Esophagus (tissue), 2 donors: ENCODE measurements at regions not wholly inside any gene's neighbourhood (a gene's known extent, or its start where the extent isn't known, plus 50 kb on each side); places are given as distances from the start of the nearest gene placed in this dataset.

Experiments
- H3K27ac ChIP-seq, 2 donors: one replicate each; pipeline ENCODE4 v1.5.1; 2013; ENCODE audit warnings: low read depth in 2 of 2, mild to moderate bottlenecking in 2 of 2, inconsistent platforms in 1 of 2, low read length in 1 of 2, moderate library complexity in 1 of 2
- H3K27me3 ChIP-seq, 2 donors: one replicate each; pipeline ENCODE4 v1.6.1; 2013; ENCODE audit warnings: low read length in 2 of 2, control low read depth in 1 of 2, mild to moderate bottlenecking in 1 of 2; ENCODE audit not compliant: insufficient read depth in 2 of 2, control insufficient read depth in 1 of 2
- H3K36me3 ChIP-seq, 2 donors: one replicate each; pipeline ENCODE4 v1.6.1; 2013; ENCODE audit warnings: low read length in 1 of 2; ENCODE audit not compliant: control insufficient read depth in 2 of 2, insufficient read depth in 2 of 2
- H3K4me1 ChIP-seq, 2 donors: one replicate each; pipeline ENCODE4 v1.6.1; 2013; ENCODE audit warnings: low read length in 1 of 2; ENCODE audit not compliant: control insufficient read depth in 2 of 2, insufficient read depth in 2 of 2
- H3K4me3 ChIP-seq, 2 donors: one replicate each; pipeline ENCODE4 v1.5.1; 2013; ENCODE audit warnings: low read length in 2 of 2, mild to moderate bottlenecking in 2 of 2, low read depth in 1 of 2, moderate library complexity in 1 of 2
- H3K9me3 ChIP-seq, 2 donors: one replicate each; pipeline ENCODE4 v1.6.1; 2013; ENCODE audit warnings: mild to moderate bottlenecking in 2 of 2, low read depth in 1 of 2, low read length in 1 of 2, moderate library complexity in 1 of 2; ENCODE audit not compliant: control insufficient read depth in 2 of 2, insufficient read depth in 1 of 2
- WGBS, 2 donors: extraction: QIAGEN DNeasy Blood & Tissue Kit; methylation state at CpG; one replicate each; pipeline ENCODE4 v1.1.7; 2013; 5-methylcytosine and 5-hydroxymethylcytosine counted together
- donor health status: healthy with polysubstance abuse.
- donor health status: Bipolar disorder and iron deficiency.

DNA sequence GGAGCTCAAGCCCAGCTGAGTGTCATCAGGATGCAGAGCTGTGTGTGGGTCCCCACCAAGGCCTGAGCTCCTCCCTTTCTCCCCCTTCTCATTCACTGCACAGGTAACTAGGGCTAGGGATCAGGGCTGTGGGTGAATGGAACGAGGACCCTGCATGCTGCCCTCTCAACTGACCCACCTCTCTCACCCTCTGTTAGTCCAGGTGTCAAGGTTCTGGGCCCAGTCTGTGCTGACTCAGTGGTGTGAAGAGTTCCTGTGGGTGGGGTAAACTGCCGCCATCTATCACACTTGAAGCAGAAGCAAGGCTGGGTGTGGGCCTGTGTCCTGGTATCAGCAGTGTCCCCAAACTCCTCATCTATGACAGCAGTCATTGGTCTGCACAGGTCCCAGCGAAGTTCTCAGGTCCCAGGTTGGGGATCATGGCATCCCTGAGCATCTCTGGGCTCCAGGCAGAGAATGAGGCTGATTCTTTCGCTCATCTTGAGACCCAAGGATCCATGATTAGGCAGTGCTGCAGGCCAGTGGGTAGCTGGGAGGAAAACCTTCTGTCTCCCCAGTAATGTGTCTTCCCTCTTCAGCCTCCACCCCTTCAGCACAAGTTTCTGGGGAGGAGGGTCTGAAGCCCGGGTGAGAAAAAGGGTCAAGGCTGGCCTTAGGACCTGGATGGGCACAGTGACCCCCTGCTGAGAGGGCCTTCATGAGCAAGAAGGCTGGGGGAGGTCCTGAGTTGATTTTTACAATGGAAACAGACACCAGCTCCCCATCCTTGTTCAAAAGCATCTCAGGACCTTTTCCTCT lies 109.8 kb downstream of the ZNF280B start:
- WGBS, 2 donors: 81% methylated on average over 5 of the region's 5 CpGs
- H3K9me3 ChIP-seq: no peaks in the 10 kb centered on the region

GRCh38 chr22:22400099-22400498 lies 108.4 kb downstream of the ZNF280B start:
- Histone ChIP-seq H3K4me3 (no peak overlapping the region), H3K4me1 (peaks cover 0 to 4% of the 10 kb centered on the region in 2 donors), H3K9me3 (no peaks in the 10 kb centered on the region), H3K27me3 (no peaks in the 10 kb centered on the region), H3K27ac (no peak overlapping the region), H3K36me3 (no peaks in the 10 kb centered on the region)
- 63 to 70% methylated on average over 3 of the region's 3 CpGs for WGBS, 2 donors

More for the DNA sequence above, 109.8 kb downstream of the ZNF280B start:
- Histone ChIP-seq H3K27ac (no peak overlapping the region), H3K36me3 (no peaks in the 10 kb centered on the region), H3K4me3 (no peak overlapping the region), H3K4me1 (peaks cover 0 to 4% of the 10 kb centered on the region in 2 donors), H3K27me3 (no peaks in the 10 kb centered on the region)

GRCh38 chr22:22400964-22401363 lies 107.6 kb downstream of the ZNF280B start:
- no peaks in the 10 kb centered on the region for H3K36me3 ChIP-seq
- H3K27me3 ChIP-seq: no peaks in the 10 kb centered on the region
- H3K4me3 ChIP-seq: no peak overlapping the region
- no peaks in the 10 kb centered on the region for H3K9me3 ChIP-seq
- no peak overlapping the region for H3K27ac ChIP-seq
- WGBS, 2 donors: 71 to 89% methylated on average over 1 of the region's 1 CpG
- H3K4me1 ChIP-seq: peaks cover 0 to 4% of the 10 kb centered on the region in 2 donors

DNA sequence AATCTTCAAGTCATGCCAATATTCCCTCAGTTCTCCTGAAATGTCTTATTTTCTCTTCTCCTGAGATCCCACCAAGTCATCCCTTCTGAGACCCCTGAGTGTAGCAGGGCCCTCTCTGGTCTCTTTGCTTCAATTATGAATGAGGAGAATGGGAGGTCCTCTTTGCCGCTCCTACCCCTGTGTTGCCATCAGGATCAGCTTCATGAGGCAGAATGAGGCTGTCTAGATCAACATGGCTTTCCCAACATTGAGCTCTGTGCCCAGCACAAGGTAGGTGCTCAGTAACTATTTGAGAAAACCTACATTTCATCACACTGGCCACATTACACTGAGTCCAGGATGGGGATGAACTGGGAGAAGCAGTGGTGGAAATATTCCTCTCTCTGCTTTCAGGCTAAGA lies 107.2 kb downstream of the ZNF280B start:
- H3K27ac ChIP-seq: no peak overlapping the region
- H3K9me3 ChIP-seq: no peaks in the 10 kb centered on the region
- no peak overlapping the region for H3K4me3 ChIP-seq
- H3K27me3 ChIP-seq: no peaks in the 10 kb centered on the region
- peaks cover 0 to 4% of the 10 kb centered on the region in 2 donors for H3K4me1 ChIP-seq
- 94 to 100% methylated on average over 1 of the region's 1 CpG for WGBS, 2 donors
- H3K36me3 ChIP-seq: no peaks in the 10 kb centered on the region

GRCh38 chr22:22403306-22403705 lies 105.2 kb downstream of the ZNF280B start:
- no peaks in the 10 kb centered on the region for H3K27me3 ChIP-seq
- H3K36me3 ChIP-seq: no peaks in the 10 kb centered on the region
- no peak overlapping the region for H3K27ac ChIP-seq
- H3K4me3 ChIP-seq: no peak overlapping the region
- peaks cover 0 to 2% of the 10 kb centered on the region in 2 donors for H3K4me1 ChIP-seq
- H3K9me3 ChIP-seq: no peaks in the 10 kb centered on the region
- 56 to 60% methylated on average over 6 of the region's 6 CpGs for WGBS, 2 donors

GRCh38 chr22:22403771-22404170 lies 104.8 kb downstream of the ZNF280B start:
- H3K4me1 ChIP-seq: peaks cover 0 to under 1% of the 10 kb centered on the region in 2 donors
- H3K36me3 ChIP-seq: no peaks in the 10 kb centered on the region
- H3K9me3 ChIP-seq: no peaks in the 10 kb centered on the region
- WGBS, 2 donors: 77 to 78% methylated on average over 4 of the region's 4 CpGs
- H3K27me3 ChIP-seq: no peaks in the 10 kb centered on the region
- H3K27ac ChIP-seq: no peak overlapping the region
- no peak overlapping the region for H3K4me3 ChIP-seq

GRCh38 chr22:22404598-22405284 lies 103.8 kb downstream of the ZNF280B start:
- Histone ChIP-seq H3K27ac (no peak overlapping the region), H3K9me3 (no peaks in the 10 kb centered on the region), H3K27me3 (no peaks in the 10 kb centered on the region), H3K4me1 (no peaks in the 10 kb centered on the region), H3K4me3 (no peak overlapping the region), H3K36me3 (no peaks in the 10 kb centered on the region)
- WGBS, 2 donors: 77 to 80% methylated on average over 8 of the region's 8 CpGs

DNA sequence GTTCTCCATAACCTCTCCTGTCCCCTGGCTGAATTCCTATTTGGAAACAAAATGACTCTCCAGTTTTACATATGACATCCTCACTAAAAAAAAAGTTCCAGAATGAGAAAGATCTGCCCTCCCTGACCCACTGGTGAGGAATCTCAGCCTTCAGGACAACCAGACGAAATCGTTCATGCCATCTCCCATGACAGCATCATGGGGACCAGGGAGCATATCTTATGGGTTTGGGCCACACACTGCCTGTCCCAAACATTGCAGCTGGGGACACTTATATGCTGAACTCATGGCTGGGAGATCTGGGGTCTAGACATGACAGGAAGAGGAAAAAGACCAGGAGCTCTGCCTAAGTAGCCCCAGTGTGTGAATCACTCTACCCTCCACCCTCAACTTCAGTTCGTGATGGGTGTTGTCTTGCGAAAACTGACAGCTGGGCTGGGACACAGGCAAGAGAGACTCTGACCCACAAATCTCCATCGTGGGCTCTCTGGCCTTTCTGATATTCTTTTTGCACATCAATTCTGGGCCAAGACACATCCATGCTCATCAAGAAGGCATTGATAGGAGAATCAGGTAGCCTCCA lies 102.0 kb downstream of the ZNF280B start:
- no peak overlapping the region for H3K4me3 ChIP-seq
- WGBS, 2 donors: 63 to 71% methylated on average over 5 of the region's 5 CpGs

DNA sequence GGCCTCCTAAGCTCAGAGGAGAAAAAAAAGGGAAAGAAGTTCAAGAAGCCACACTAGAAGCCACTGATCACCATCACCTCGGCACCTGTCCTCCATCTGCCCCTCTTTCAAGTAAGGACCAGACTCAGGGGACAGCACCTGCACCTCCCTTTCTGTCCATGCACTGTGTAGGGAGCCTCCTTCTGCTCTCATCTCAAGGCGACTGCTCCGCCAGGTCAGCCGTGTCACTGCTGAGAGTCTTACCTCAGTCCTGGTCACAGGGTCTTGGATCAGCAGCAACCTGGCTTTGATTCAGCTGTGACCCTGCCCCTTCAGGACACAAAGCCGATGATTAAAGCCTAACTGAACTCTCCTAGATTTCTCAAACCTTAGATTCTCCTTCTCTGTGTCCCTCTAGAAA lies 101.5 kb downstream of the ZNF280B start:
- H3K4me3 ChIP-seq: no peak overlapping the region
- no peaks in the 10 kb centered on the region for H3K36me3 ChIP-seq
- no peaks in the 10 kb centered on the region for H3K27me3 ChIP-seq
- H3K4me1 ChIP-seq: no peaks in the 10 kb centered on the region
- 66 to 67% methylated on average over 5 of the region's 5 CpGs for WGBS, 2 donors
- H3K27ac ChIP-seq: no peak overlapping the region
- no peaks in the 10 kb centered on the region for H3K9me3 ChIP-seq

More for the DNA sequence above, 102.0 kb downstream of the ZNF280B start:
- Histone ChIP-seq H3K9me3 (no peaks in the 10 kb centered on the region), H3K27me3 (no peaks in the 10 kb centered on the region), H3K27ac (no peak overlapping the region), H3K4me1 (no peaks in the 10 kb centered on the region), H3K36me3 (no peaks in the 10 kb centered on the region)
